SU-DHL-6 (cell line): ENCODE measurements at regions not wholly inside any gene's neighbourhood (a gene's known extent, or its start where the extent isn't known, plus 50 kb on each side); places are given as distances from the start of the nearest gene placed in this dataset.

Experiments used
- H2AFZ ChIP-seq: fragments of 200-600 bp; sonication (generic); 2 replicates; pipeline ENCODE4 v1.6.1; 2014; ENCODE audit warnings: low read depth, mild to moderate bottlenecking, moderate library complexity, mixed read lengths, antibody characterized with exemption, low read length; ENCODE audit not compliant: severe bottlenecking
- H3F3A ChIP-seq: fragments of 200-600 bp; shearing (Covaris generic); 2 replicates; pipeline ENCODE4 v1.6.0; 2016; ENCODE audit warnings: antibody characterized with exemption, mild to moderate bottlenecking; ENCODE audit not compliant: insufficient read depth
- H3K27ac ChIP-seq: fragments of 200-600 bp; sonication (generic); 2 replicates; pipeline ENCODE4 v1.5.1; 2016; ENCODE audit warnings: low read depth, mild to moderate bottlenecking, low read length, moderate library complexity, mixed read lengths
- H3K27me3 ChIP-seq: fragments of 200-600 bp; sonication (generic), shearing (Covaris generic); 2 replicates; pipeline ENCODE4 v1.6.0; 2014; ENCODE audit warnings: mild to moderate bottlenecking, low read length
- H3K36me3 ChIP-seq: fragments of 200-600 bp; sonication (generic); 2 replicates; pipeline ENCODE4 v1.6.1; 2014; ENCODE audit warnings: mild to moderate bottlenecking, low read length, mixed read lengths
- H3K4me2 ChIP-seq: fragments of 300-600, 200-600 bp; shearing (Covaris generic), sonication (generic); 2 replicates; pipeline ENCODE4 v1.6.0; 2014; ENCODE audit warnings: low read length, low read depth, mild to moderate bottlenecking; ENCODE audit not compliant: poor library complexity, severe bottlenecking
- H3K4me3 ChIP-seq: fragments of 200-600 bp; sonication (generic); 2 replicates; pipeline ENCODE4 v1.5.1; 2014; ENCODE audit warnings: antibody characterized with exemption, low read length, mild to moderate bottlenecking, mixed read lengths; ENCODE audit not compliant: insufficient read depth, poor library complexity, severe bottlenecking
- H3K79me2 ChIP-seq: fragments of 200-600 bp; sonication (generic); 2 replicates; pipeline ENCODE4 v1.6.1; 2014; ENCODE audit warnings: mild to moderate bottlenecking, low read length, moderate library complexity; ENCODE audit not compliant: insufficient read depth
- H3K9ac ChIP-seq: fragments of 200-600 bp; sonication (generic); 2 replicates; pipeline ENCODE4 v1.7.0; 2014; ENCODE audit warnings: mild to moderate bottlenecking, low read length
- H3K9me2 ChIP-seq: fragments of 200-600 bp; sonication (generic); replicated peaks from 2 replicates; pipeline ENCODE4 v1.6.1; 2014; ENCODE audit warnings: low read length; ENCODE audit not compliant: insufficient read depth
- H3K9me3 ChIP-seq: fragments of 200-600 bp; sonication (generic); 2 replicates; pipeline ENCODE4 v1.6.1; 2014; ENCODE audit warnings: low read length, mixed read lengths; ENCODE audit not compliant: insufficient read depth
- H4K20me1 ChIP-seq: fragments of 200-600 bp; sonication (generic); 2 replicates; pipeline ENCODE4 v1.6.1; 2014; ENCODE audit warnings: low read depth, mild to moderate bottlenecking, antibody characterized with exemption, low read length, moderate library complexity, mixed read lengths
- CTCF ChIP-seq: fragments of 200-600 bp; sonication (generic); IDR thresholded peaks from one replicate; pipeline ENCODE4 v1.5.1; 2017; ENCODE audit warnings: antibody characterized with exemption, mild to moderate bottlenecking, low read length, moderate library complexity; ENCODE audit not compliant: insufficient read depth, poor library complexity, severe bottlenecking
- EZH2phosphoT487 ChIP-seq: fragments of 200-600 bp; sonication (generic), shearing (Covaris generic); conservative IDR thresholded peaks from 2 replicates; pipeline ENCODE4 v1.6.1; 2018; ENCODE audit warnings: mild to moderate bottlenecking, antibody characterized with exemption, low read length, moderate library complexity, mixed read lengths

- H3K4me2 ChIP-seq: no peak overlapping the region
- no peak for TF ChIP-seq EZH2phosphoT487
- no peak for TF ChIP-seq CTCF
- no peaks in the 10 kb centered on the region for H3K27me3 ChIP-seq
- no peaks in the 10 kb centered on the region for H3K9me3 ChIP-seq
- no peak overlapping the region for H2AFZ ChIP-seq
- no peak overlapping the region for H3K27ac ChIP-seq
- H3K79me2 ChIP-seq: no peaks in the 10 kb centered on the region
- no peak overlapping the region for H3K9ac ChIP-seq
- no peaks in the 10 kb centered on the region for H3K36me3 ChIP-seq
- no peak overlapping the region for H3K4me3 ChIP-seq
- H3F3A ChIP-seq: no peaks in the 10 kb centered on the region
- no peaks in the 10 kb centered on the region for H4K20me1 ChIP-seq
- H3K9me2 ChIP-seq: no peaks in the 10 kb centered on the region
Observed at GRCh38 chr18:42338683-42339082, 383.6 kb downstream of the PIK3C3 start.

GRCh38 chr18:42339372-42339771, 384.3 kb downstream of the PIK3C3 start:
- no peak overlapping the region for H2AFZ ChIP-seq
- H3F3A ChIP-seq: no peaks in the 10 kb centered on the region
- no peaks in the 10 kb centered on the region for H4K20me1 ChIP-seq
- H3K36me3 ChIP-seq: no peaks in the 10 kb centered on the region
- no peak overlapping the region for H3K27ac ChIP-seq
- TF ChIP-seq EZH2phosphoT487 (no peak), CTCF (no peak)
- no peak overlapping the region for H3K4me3 ChIP-seq
- H3K4me2 ChIP-seq: no peak overlapping the region
- H3K9ac ChIP-seq: no peak overlapping the region
- no peaks in the 10 kb centered on the region for H3K9me2 ChIP-seq
- H3K9me3 ChIP-seq: no peaks in the 10 kb centered on the region
- H3K79me2 ChIP-seq: no peaks in the 10 kb centered on the region
- H3K27me3 ChIP-seq: no peaks in the 10 kb centered on the region

GRCh38 chr18:42340423-42341009, 385.5 kb downstream of the PIK3C3 start:
- no peaks in the 10 kb centered on the region for H3K9me3 ChIP-seq
- H3K27ac ChIP-seq: no peak overlapping the region
- H3K4me2 ChIP-seq: no peak overlapping the region
- TF ChIP-seq EZH2phosphoT487 (no peak), CTCF (no peak)
- H4K20me1 ChIP-seq: no peaks in the 10 kb centered on the region
- H2AFZ ChIP-seq: no peak overlapping the region
- H3K27me3 ChIP-seq: no peaks in the 10 kb centered on the region
- no peaks in the 10 kb centered on the region for H3K36me3 ChIP-seq
- no peak overlapping the region for H3K4me3 ChIP-seq
- no peaks in the 10 kb centered on the region for H3K9me2 ChIP-seq
- H3F3A ChIP-seq: no peaks in the 10 kb centered on the region
- H3K79me2 ChIP-seq: no peaks in the 10 kb centered on the region
- H3K9ac ChIP-seq: no peak overlapping the region
